ENCODE measurements at regions not wholly inside any gene's neighbourhood (a gene's known extent, or its start where the extent isn't known, plus 50 kb on each side); places are given as distances from the start of the nearest gene placed in this dataset.

DNA sequence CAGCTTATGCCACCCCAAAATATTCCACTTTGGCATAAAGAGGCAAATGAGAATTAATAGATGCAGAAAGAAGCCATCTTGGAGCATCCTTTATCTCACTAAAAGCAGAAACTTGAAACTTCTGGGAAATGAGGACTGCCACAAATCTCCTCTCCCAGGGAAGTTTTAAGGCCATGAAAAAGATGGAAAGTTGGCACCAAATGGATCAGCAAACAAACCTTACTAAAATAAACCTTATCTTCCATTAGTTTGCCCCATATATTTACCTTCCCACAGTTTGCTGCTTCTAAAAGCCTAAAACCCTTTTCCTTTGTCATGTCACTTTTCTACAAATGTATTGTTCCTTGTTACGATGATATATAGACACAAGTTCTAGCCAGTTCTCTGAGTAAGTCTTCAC, 340.0 kb upstream of the USP15 start:
- TF ChIP-seq, protein P1, sequence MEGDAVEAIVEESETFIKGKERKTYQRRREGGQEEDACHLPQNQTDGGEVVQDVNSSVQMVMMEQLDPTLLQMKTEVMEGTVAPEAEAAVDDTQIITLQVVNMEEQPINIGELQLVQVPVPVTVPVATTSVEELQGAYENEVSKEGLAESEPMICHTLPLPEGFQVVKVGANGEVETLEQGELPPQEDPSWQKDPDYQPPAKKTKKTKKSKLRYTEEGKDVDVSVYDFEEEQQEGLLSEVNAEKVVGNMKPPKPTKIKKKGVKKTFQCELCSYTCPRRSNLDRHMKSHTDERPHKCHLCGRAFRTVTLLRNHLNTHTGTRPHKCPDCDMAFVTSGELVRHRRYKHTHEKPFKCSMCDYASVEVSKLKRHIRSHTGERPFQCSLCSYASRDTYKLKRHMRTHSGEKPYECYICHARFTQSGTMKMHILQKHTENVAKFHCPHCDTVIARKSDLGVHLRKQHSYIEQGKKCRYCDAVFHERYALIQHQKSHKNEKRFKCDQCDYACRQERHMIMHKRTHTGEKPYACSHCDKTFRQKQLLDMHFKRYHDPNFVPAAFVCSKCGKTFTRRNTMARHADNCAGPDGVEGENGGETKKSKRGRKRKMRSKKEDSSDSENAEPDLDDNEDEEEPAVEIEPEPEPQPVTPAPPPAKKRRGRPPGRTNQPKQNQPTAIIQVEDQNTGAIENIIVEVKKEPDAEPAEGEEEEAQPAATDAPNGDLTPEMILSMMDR (IDR thresholded peaks at IDR 0.05) = no peak
- TF ChIP-seq POLR2A (IDR thresholded peaks at IDR 0.05) (no peak), EP300 (IDR thresholded peaks at IDR 0.05) (no peak)
